ENCODE measurements at regions not wholly inside any gene's neighbourhood (a gene's known extent, or its start where the extent isn't known, plus 50 kb on each side); places are given as distances from the start of the nearest gene placed in this dataset.
"Not testable (repeated sequence)": the region's sequence is repeated elsewhere in the genome, so short reads cannot be mapped to it uniquely, and the experiment has no call there.

DNA sequence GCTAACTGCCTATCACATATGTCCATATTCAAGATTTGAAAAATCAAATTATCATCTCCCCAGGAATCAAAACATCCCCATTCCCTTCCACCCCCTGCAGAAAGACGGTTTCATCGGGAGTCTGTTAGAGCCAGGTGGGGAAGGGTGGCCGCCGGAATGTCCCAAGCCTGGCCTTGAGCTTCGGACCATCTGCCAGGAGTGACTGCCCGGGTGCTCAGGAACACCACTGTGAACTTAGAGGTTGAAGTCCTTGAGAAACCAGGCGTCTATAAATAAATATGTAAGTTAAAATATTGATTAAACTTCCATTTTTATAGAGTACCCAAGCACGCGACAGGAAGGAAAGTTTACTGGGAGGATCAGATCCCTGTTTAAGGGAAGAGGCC lies 250.8 kb downstream of the DLL1 start:
- FAIRE-seq: no peak

GRCh38 chr6:170039156-170040114 lies 251.4 kb downstream of the DLL1 start:
- no peak for FAIRE-seq

DNA sequence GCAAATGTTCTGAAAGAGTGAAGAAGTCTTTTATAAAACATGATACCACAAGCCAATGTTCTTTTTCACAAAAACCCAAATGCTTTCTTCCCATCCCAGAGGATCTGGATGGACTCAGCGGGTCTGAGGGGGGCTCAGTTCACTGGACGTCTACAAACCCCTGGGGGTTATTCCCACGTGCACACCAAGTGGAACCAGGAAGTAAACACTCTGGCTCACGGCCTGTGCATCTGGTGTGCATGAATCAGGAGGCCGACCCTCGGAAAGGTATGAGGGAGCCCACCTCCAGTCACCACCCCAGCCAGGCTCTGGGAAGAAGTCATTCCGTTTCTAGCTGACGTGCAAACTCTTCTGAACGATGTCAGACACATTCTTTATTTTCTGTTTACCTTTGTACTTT lies 252.2 kb downstream of the DLL1 start:
- no peak for FAIRE-seq

DNA sequence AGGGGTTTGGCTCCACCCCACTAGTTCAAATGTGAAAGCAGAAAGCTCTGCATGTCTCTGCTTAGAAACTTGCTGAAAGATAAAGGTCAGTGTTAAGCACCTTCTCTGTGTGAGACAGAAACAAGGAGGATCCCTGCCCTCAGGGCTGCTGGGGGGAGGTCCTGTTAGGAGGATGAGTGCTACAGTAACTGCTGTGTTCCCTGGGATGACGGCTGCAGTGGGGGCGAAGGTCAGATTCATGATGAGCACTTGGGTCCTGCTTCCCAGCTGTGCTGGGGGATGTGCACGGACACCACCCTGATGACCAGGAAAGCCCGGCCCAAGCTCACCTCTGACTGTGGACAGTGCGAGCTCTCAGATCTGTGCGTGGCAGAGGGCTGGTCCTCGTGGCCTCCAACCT lies 252.6 kb downstream of the DLL1 start:
- no peak for FAIRE-seq

GRCh38 chr6:170037541-170038250 lies 253.2 kb downstream of the DLL1 start:
- FAIRE-seq: no peak

- FAIRE-seq: no peak
Measured at GRCh38 chr6:170036916-170037315, 254.0 kb downstream of the DLL1 start.

- not testable (repeated sequence) for FAIRE-seq
Measured at GRCh38 chr6:170036367-170036766, 254.5 kb downstream of the DLL1 start.

DNA sequence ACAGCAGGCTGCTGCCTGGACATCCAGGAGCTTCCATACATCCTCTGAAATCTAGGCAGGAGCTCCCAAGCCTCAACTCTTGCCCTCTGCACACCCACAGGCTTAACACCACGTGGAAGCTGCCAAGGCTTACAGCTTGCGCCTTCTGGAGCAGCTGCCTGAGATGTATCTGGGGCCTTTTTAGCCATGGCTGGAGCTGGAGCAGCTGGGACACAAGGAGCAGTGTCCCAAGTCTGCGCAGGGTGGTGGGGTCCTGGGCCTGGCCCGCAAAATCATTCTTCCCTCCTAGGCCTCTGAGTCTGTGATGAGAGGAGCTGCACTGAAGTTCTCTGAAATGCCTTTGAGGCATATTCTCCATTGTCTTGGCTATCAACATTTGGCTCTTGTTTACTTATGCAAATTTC lies 255.0 kb downstream of the DLL1 start:
- FAIRE-seq: no peak

DNA sequence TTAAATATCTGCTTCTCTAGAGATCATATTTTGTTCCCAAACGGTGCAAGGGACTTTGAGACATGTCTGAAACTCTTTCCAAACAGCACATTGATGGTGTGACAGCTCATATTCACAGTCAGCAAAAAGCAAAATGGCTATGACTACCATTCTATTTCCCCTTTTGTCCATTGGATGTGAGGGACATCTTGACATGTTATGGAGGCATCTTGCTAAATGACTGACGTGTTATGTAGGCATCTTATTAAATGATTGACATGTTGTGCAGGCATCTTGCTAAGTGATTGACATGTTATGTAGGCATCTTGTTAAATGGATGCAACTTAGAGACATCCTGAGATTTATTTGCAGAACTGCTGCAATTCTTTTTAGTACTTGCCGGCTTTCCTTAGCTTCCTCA lies 255.8 kb downstream of the DLL1 start:
- FAIRE-seq: no peak

DNA sequence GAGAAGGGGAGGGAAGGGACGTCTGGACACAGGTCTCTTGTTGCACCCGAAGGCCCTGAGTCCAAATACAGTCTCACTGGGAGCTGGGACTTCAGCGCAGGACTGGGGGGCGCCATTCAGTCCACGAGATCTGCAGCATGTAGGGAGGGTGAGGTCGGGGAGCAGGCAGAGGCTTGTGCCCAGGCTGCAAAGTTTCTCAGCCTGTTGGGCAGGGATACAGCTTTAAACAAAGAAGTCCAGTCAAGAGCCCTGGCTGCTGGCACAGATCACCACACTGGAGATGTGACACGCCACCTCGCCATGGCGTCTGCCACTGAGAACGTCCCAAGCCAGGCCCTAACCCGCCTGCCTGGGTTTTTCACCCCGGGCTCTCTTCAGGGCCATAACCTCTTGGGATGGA lies 256.6 kb downstream of the DLL1 start:
- FAIRE-seq: no peak

GRCh38 chr6:170033666-170034065 lies 257.2 kb downstream of the DLL1 start:
- no peak for FAIRE-seq

GRCh38 chr6:170032706-170033309 lies 258.1 kb downstream of the DLL1 start:
- no peak for FAIRE-seq

DNA sequence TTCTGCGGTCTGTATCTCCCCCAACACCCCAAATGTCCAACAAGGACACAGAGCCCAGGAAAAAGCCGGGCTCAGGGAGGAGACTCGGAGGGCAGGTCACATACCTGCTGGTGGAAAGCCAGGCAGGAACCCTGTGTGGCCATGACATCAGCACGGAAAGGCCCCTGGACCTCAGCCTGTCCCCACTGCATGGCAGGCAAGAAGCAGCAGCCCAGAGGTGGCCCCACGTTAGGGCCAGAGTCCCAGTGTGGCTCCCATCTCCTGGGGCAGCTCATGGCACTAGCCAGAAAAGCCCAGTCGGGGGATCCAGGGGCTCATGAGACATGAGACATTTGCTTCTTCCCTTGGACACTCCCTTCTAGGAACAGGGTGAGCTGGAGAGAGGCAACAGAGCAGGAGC lies 258.7 kb downstream of the DLL1 start:
- no peak for FAIRE-seq

DNA sequence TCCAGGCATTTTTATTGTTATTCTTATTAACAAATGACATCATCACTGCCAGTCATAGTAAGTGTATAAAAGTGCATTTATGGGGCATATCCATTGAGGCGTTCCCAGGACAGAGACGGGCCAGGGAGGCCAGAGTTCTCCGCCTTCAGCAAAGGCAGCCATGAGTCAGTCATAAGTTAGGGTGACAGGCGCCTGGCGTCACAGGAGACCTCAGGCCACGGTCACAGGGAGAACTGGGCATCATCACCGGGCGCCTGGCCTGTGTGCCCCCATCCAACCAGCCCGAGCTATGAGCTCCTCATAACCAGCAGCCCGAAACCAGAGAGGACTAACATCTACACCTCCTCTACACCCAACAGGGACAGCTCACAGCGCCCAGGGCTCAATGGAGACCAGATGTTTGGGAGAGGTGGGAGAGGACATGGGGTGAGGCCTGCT lies 259.2 kb downstream of the DLL1 start:
- no peak for FAIRE-seq

DNA sequence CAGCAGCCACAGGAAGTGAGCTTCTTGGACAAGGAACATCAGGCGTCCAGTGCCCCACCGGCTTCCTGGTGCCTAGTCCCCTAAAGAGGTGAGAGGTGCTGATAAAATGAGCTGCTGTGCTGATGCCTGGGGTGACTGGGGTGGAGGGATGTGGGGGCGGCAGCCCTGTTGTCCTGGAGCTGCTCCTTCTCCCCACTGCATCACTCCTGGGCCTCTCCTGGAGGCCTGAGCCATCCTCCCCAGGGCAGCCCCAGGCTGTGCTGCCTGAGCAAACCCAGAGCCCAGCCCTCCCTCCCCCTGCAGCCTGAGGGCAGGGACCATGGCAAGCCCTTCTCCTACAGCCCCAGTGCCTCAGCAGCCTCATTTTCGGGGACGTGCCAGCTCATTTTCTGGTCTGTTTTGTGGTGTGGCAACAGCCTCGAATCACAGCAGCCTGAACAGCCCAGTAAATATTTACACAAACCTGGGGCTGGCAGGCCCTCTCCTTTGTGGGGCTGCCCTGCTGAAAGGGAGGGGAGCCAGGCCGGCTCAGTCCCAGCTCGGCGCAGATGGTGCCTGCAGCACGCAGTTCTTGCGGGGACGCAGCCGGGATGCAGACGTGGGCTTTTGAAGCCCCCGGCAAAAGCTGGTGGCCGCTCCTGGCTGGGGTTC lies 259.9 kb downstream of the DLL1 start:
- FAIRE-seq: no peak

DNA sequence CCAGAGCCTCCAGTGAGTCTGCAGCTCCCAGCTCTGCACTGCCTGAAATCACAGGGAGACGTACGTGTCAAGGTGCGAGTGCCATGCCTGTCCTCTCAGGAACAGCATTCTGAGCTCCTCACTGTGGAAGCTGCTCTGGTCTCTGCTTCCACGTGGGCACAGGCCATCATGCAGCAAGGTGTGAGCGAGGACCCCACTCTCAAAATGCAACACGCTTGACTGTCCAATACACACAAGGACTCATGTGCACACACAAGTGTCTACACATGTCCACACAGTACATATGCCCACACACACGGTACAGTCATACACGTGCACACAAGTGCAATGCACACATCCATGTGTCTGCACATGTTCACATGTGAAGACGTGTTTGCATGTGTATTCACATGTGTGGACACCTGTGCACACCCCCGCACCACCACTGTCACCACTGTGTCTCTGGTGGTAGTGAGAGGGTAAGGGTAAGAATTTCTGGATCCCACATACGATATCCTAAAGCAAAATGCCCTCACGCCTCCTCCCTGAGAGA lies 260.5 kb downstream of the DLL1 start:
- no peak for FAIRE-seq

- no peak for FAIRE-seq
Measured at GRCh38 chr6:170029416-170030283, 261.2 kb downstream of the DLL1 start.

- FAIRE-seq: no peak
Measured at GRCh38 chr6:170028629-170029345, 262.1 kb downstream of the DLL1 start.

- FAIRE-seq: no peak
Measured at GRCh38 chr6:170027647-170028043, 263.2 kb downstream of the DLL1 start.

DNA sequence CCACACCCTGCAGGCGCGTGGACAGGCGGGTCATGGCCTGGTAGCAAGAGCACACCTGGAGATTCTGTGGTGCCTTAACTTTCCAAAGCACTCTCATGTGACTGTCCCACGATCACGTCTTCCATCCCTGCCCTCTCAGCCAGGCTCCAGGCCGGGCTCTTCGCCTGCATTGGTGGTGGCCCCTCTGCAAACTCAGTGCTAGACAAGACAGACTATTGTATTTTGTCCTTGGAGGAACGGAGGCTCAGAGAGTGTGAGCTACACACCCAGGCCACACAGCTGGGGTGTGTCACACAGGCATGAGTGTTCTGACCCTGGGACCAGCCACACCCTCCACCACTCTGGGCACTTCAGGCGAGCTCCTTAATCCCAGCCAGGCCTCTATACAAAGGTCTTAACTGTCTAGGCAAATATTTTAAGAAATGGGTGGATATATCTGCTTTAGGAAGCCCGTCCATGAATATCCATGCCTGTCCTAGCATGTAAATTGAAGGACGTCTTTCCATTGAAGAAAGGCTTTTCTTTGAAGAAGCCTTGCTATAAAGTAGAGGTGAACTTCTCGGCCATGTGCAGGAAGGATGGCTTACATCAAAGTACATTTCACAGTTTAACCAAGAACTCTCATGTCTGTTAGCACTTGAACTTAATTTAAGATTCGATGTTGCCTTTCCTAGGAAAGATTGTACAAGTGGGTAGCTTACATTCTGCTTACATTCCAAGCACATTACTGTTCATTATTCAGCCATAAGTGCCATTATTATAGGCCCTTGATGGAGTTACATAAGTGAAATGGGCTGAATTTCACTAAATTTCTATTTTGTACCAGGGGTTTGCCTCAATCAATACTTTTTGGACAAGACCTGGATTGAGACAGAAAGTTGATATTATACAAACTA lies 263.9 kb downstream of the DLL1 start:
- no peak for FAIRE-seq
